IMR-90 (cell line): ENCODE measurements at regions not wholly inside any gene's neighbourhood (a gene's known extent, or its start where the extent isn't known, plus 50 kb on each side); places are given as distances from the start of the nearest gene placed in this dataset.

Experiments used
- ATAC-seq: fragments of 200-7000 bp; cut with Tn5 transposase; 2 replicates; pipeline ENCODE4 v1.9.1; 2020; ENCODE audit warnings: low read depth, mild to moderate bottlenecking, moderate library complexity
- BruUV-seq: library from RNA; stranded (reverse); fragments of 400-500 nt; replicated peaks from 2 replicates; lab custom pipeline; 2021; lab: Mats Ljungman, UMichigan
- CTCF ChIA-PET: fragments of 300-600 bp; formaldehyde crosslinking; extraction: SDS; loops from one replicate; lab custom pipeline; 2021; ENCODE audit warnings: antibody characterized with exemption; lab: Yijun Ruan, JAX
- POLR2A ChIA-PET: fragments of 300-600 bp; sonication (Branson Sonifier 250); formaldehyde crosslinking; loops from one replicate; lab custom pipeline; 2022; ENCODE audit warnings: antibody characterized with exemption; ENCODE audit not compliant: unreplicated experiment; lab: Charles Lee
- DNase-seq: peaks from one replicate; pipeline ENCODE4 v3.0.0; 2013
- H2AFZ ChIP-seq: replicated peaks from 2 replicates; pipeline ENCODE3; 2013; ENCODE audit warnings: low read length, mild to moderate bottlenecking; ENCODE audit not compliant: poor library complexity
- H2AK5ac ChIP-seq: 2 replicates; pipeline ENCODE4 v1.6.1; 2013; ENCODE audit warnings: low read depth, low read length, inconsistent platforms
- H2AK9ac ChIP-seq: replicated peaks from 2 replicates; pipeline ENCODE3; 2013; ENCODE audit warnings: mild to moderate bottlenecking, low read depth, low read length, moderate library complexity; ENCODE audit not compliant: poor library complexity
- H2BK120ac ChIP-seq: 2 replicates; pipeline ENCODE4 v1.6.1; 2013; ENCODE audit warnings: low read depth, low read length, inconsistent platforms
- H2BK15ac ChIP-seq: 3 replicates; pipeline ENCODE4 v1.6.1; 2013; ENCODE audit warnings: low read depth, low read length, inconsistent platforms
- H2BK20ac ChIP-seq: 2 replicates; pipeline ENCODE4 v1.6.1; 2013; ENCODE audit warnings: low read depth, mild to moderate bottlenecking, inconsistent platforms, low read length, moderate library complexity
- H2BK5ac ChIP-seq: 2 replicates; pipeline ENCODE4 v1.6.1; 2013; ENCODE audit warnings: mild to moderate bottlenecking, low read depth, low read length, inconsistent platforms; ENCODE audit not compliant: poor library complexity, severe bottlenecking
- H3K14ac ChIP-seq: replicated peaks from 2 replicates; pipeline ENCODE4 v1.6.1; 2013; ENCODE audit warnings: low read depth, low read length, inconsistent platforms
- H3K18ac ChIP-seq: 2 replicates; pipeline ENCODE4 v1.6.1; 2013; ENCODE audit warnings: low read depth, low read length, control low read depth
- H3K23ac ChIP-seq: 2 replicates; pipeline ENCODE4 v1.6.1; 2013; ENCODE audit warnings: low read depth, low read length, inconsistent platforms
- H3K27ac ChIP-seq: 2 replicates; pipeline ENCODE4 v1.5.1; 2013; ENCODE audit warnings: mild to moderate bottlenecking, control low read depth, low read length; ENCODE audit not compliant: insufficient read depth
- H3K27me3 ChIP-seq: 2 replicates; pipeline ENCODE4 v1.6.1; 2013; ENCODE audit warnings: low read length; ENCODE audit not compliant: control insufficient read depth, insufficient read depth
- H3K36me3 ChIP-seq: 2 replicates; pipeline ENCODE4 v1.6.1; 2013; ENCODE audit warnings: low read length, mixed read lengths; ENCODE audit not compliant: control insufficient read depth, insufficient read depth
- H3K4ac ChIP-seq: 2 replicates; pipeline ENCODE4 v1.6.1; 2013; ENCODE audit warnings: low read depth, low read length, inconsistent platforms
- H3K4me1 ChIP-seq: 2 replicates; pipeline ENCODE4 v1.6.1; 2013; ENCODE audit warnings: low read length, mixed read lengths; ENCODE audit not compliant: control insufficient read depth, insufficient read depth
- H3K4me2 ChIP-seq: 2 replicates; pipeline ENCODE4 v1.6.1; 2013; ENCODE audit warnings: low read depth, mild to moderate bottlenecking, control low read depth, low read length, moderate library complexity
- H3K4me3 ChIP-seq: 2 replicates; pipeline ENCODE4 v1.5.1; 2013; ENCODE audit warnings: low read depth, mild to moderate bottlenecking, control low read depth, low read length, moderate library complexity; ENCODE audit not compliant: insufficient read depth
- H3K56ac ChIP-seq: 2 replicates; pipeline ENCODE4 v1.6.1; 2013; ENCODE audit warnings: low read length, inconsistent platforms; ENCODE audit not compliant: insufficient read depth; ENCODE audit errors: extremely low read depth
- H3K79me1 ChIP-seq, 2 experiments: 2 replicates each; pipeline ENCODE4 v1.6.1; 2013; ENCODE audit warnings: low read length in 2 of 2, inconsistent platforms in 1 of 2, low read depth in 1 of 2
- H3K9ac ChIP-seq: 2 replicates; pipeline ENCODE4 v1.6.1; 2013; ENCODE audit warnings: low read depth, low read length, control low read depth
- H3K9me1 ChIP-seq: 2 replicates; pipeline ENCODE4 v1.6.1; 2013; ENCODE audit warnings: low read length, inconsistent platforms; ENCODE audit not compliant: insufficient read depth
- H3K9me3 ChIP-seq: 2 replicates; pipeline ENCODE4 v1.6.1; 2013; ENCODE audit warnings: low read length; ENCODE audit not compliant: control insufficient read depth, insufficient read depth
- H4K20me1 ChIP-seq: 2 replicates; pipeline ENCODE4 v1.6.1; 2013; ENCODE audit warnings: low read length, inconsistent platforms; ENCODE audit not compliant: insufficient read depth
- H4K5ac ChIP-seq: 2 replicates; pipeline ENCODE4 v1.6.1; 2013; ENCODE audit warnings: mild to moderate bottlenecking, low read depth, low read length, control low read depth
- H4K8ac ChIP-seq, 2 experiments: 2 replicates each; pipeline ENCODE4 v1.6.1; 2013; ENCODE audit warnings: low read depth in 2 of 2, low read length in 2 of 2, control low read depth in 1 of 2, inconsistent platforms in 1 of 2
- H4K91ac ChIP-seq: 2 replicates; pipeline ENCODE4 v1.6.1; 2013; ENCODE audit warnings: low read depth, low read length, inconsistent platforms; ENCODE audit not compliant: insufficient read depth
- BHLHE40 ChIP-seq: fragments of 150-350 bp; IDR thresholded peaks from 2 replicates; pipeline ENCODE4 v1.6.1; 2016; ENCODE audit warnings: mild to moderate bottlenecking, low read depth, low read length
- CEBPB ChIP-seq: IDR thresholded peaks from 2 replicates; pipeline ENCODE4 v1.6.1; 2012; ENCODE audit warnings: low read depth, low read length, improper control_type of control experiment
- CHD1 ChIP-seq: IDR thresholded peaks from 2 replicates; pipeline ENCODE4 v1.6.1; 2012; ENCODE audit warnings: low read depth, low read length, improper control_type of control experiment
- CTCF ChIP-seq: conservative IDR thresholded peaks from 2 replicates; pipeline ENCODE4 v1.5.1; 2012; ENCODE audit warnings: mild to moderate bottlenecking, low read depth, low read length, improper control_type of control experiment
- FOS ChIP-seq: fragments of 150-350 bp; IDR thresholded peaks from 2 replicates; pipeline ENCODE4 v1.6.1; 2016; ENCODE audit warnings: low read depth, low read length
- MAFK ChIP-seq: IDR thresholded peaks from 2 replicates; pipeline ENCODE4 v1.6.1; 2012; ENCODE audit warnings: low read depth, low read length, improper control_type of control experiment
- MAZ ChIP-seq: IDR thresholded peaks from 2 replicates; pipeline ENCODE4 v1.6.1; 2012; ENCODE audit warnings: low read depth, mild to moderate bottlenecking, low read length, improper control_type of control experiment, moderate library complexity, borderline replicate concordance
- MXI1 ChIP-seq: IDR thresholded peaks from 2 replicates; pipeline ENCODE4 v1.6.1; 2012; ENCODE audit warnings: low read depth, mild to moderate bottlenecking, low read length, moderate library complexity, borderline replicate concordance
- RAD21 ChIP-seq: IDR thresholded peaks from 2 replicates; pipeline ENCODE4 v1.6.1; 2012; ENCODE audit warnings: low read length, improper control_type of control experiment
- RCOR1 ChIP-seq: IDR thresholded peaks from 2 replicates; pipeline ENCODE4 v1.6.1; 2012; ENCODE audit warnings: mild to moderate bottlenecking, low read length, improper control_type of control experiment; ENCODE audit not compliant: insufficient replicate concordance
- RFX5 ChIP-seq: IDR thresholded peaks from 2 replicates; pipeline ENCODE4 v1.8.0; 2012; ENCODE audit warnings: low read depth, mild to moderate bottlenecking, low read length, moderate library complexity
- SMC3 ChIP-seq: fragments of 150-350 bp; IDR thresholded peaks from 2 replicates; pipeline ENCODE4 v1.6.1; 2016; ENCODE audit warnings: low read depth, mild to moderate bottlenecking, antibody characterized with exemption, low read length, moderate library complexity
- USF2 ChIP-seq: fragments of 150-350 bp; IDR thresholded peaks from 2 replicates; pipeline ENCODE4 v1.6.1; 2017; ENCODE audit warnings: mild to moderate bottlenecking, antibody characterized with exemption, low read length, low read depth
- WGBS, 2 experiments: methylation state at CpG; one replicate each; pipeline versions ENCODE4 v1.1.5 to v1.1.7; 2013; ENCODE audit warnings: missing lambda C conversion rate in 2 of 2; ENCODE audit not compliant: insufficient read length in 1 of 2; ENCODE audit errors: extremely low coverage in 2 of 2; 5-methylcytosine and 5-hydroxymethylcytosine counted together
- dilution Hi-C: fragments of 300-500 bp; cut with HindIII; formaldehyde crosslinking; loops from one replicate; pipeline ENCODE4 v1.14.3; 2018; ENCODE audit warnings: low sequenced_read_pairs; ENCODE audit not compliant: unreplicated experiment
- in situ Hi-C: fragments of 300-500 bp; cut with MboI; formaldehyde crosslinking; loops from 3 replicates; pipeline ENCODE4 v1.14.3; 2019; ENCODE audit warnings: low sequenced_read_pairs, inconsistent platforms, mixed read lengths
- intact Hi-C: fragments of 100-400 bp; cut with micrococcal nuclease; formaldehyde crosslinking; loops from 2 replicates; pipeline ENCODE4 v1.10.0; 2022
- TF ChIP-seq, protein P1 (sequence below): fragments of 150-350 bp; IDR thresholded peaks from 2 replicates; pipeline ENCODE4 v1.6.1; 2016; ENCODE audit warnings: low read depth, mild to moderate bottlenecking, low read length, moderate library complexity, borderline replicate concordance

DNA sequence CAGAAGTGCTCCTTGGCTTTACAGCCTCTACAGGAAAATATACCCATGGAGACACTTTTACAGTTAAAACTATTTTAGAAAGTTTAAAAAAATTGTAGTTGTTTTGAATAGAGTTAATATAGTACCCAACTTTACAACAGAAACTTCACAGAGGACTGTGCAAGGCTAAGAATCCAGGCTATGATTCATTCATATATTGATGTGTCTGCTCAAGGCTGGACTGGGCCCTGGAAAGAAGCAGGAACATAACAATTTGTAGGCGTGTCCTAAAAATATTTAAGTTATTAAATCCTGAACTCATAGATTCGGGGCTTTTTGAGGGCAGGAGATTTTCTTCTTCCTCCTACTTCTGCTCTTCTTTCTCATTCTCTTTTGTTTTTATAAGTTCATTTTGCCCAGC, 291.5 kb upstream of the CCDC179 start:
- TF ChIP-seq RFX5 (no peak), CEBPB (no peak), USF2 (no peak), FOS (no peak), RCOR1 (no peak), MXI1 (no peak), CTCF (no peak), SMC3 (no peak), MAFK (no peak), MAZ (no peak), CHD1 (no peak), RAD21 (no peak), BHLHE40 (no peak)
- TF ChIP-seq, protein P1, sequence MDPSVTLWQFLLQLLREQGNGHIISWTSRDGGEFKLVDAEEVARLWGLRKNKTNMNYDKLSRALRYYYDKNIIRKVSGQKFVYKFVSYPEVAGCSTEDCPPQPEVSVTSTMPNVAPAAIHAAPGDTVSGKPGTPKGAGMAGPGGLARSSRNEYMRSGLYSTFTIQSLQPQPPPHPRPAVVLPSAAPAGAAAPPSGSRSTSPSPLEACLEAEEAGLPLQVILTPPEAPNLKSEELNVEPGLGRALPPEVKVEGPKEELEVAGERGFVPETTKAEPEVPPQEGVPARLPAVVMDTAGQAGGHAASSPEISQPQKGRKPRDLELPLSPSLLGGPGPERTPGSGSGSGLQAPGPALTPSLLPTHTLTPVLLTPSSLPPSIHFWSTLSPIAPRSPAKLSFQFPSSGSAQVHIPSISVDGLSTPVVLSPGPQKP: no peak
- no peak overlapping the region for H2BK5ac ChIP-seq
- in situ Hi-C loops (no loop called here), intact Hi-C loops (no loop called here), dilution Hi-C loops (no loop called here)
- H2BK20ac ChIP-seq: no peak overlapping the region
- DNase-seq: peak; percentile 11
- H3K23ac ChIP-seq: no peak overlapping the region
- H2AK5ac ChIP-seq: no peak overlapping the region
- no peaks in the 10 kb centered on the region for H3K9me1 ChIP-seq
- H4K5ac ChIP-seq: no peak overlapping the region
- H3K9me3 ChIP-seq: no peaks in the 10 kb centered on the region
- no peak overlapping the region for H3K4ac ChIP-seq
- H4K91ac ChIP-seq: no peak overlapping the region
- H2AFZ ChIP-seq: no peak overlapping the region
- H3K14ac ChIP-seq: no peak overlapping the region
- no peak overlapping the region for H3K4me2 ChIP-seq
- ChIA-PET POLR2A (no interaction called here), CTCF (no interaction called here)
- no peak overlapping the region for H2AK9ac ChIP-seq
- no CpG with 5 or more reads among the region's 2 CpGs for WGBS, 2 experiments
- no peak overlapping the region for H3K4me3 ChIP-seq
- H2BK120ac ChIP-seq: no peak overlapping the region
- no peaks in the 10 kb centered on the region for H3K4me1 ChIP-seq
- H3K79me1 ChIP-seq: no peaks in the 10 kb centered on the region
- H3K18ac ChIP-seq: no peak overlapping the region
- no peak overlapping the region for H3K56ac ChIP-seq
- peak; percentile 49; the same call in 1 of the 2 replicates for ATAC-seq
- H3K9ac ChIP-seq: no peak overlapping the region
- no peak overlapping the region for H2BK15ac ChIP-seq
- H4K8ac ChIP-seq: no peak overlapping the region
- H3K36me3 ChIP-seq: no peaks in the 10 kb centered on the region
- BruUV-seq: no TSS peak
- no peaks in the 10 kb centered on the region for H4K20me1 ChIP-seq
- H3K27ac ChIP-seq: no peak overlapping the region
- H3K27me3 ChIP-seq: no peaks in the 10 kb centered on the region
